Adrenal gland (tissue), 9 donors: ENCODE measurements at regions not wholly inside any gene's neighbourhood (a gene's known extent, or its start where the extent isn't known, plus 50 kb on each side); places are given as distances from the start of the nearest gene placed in this dataset.

Experiments used
- DNase-seq, 7 donors: peaks; one replicate each; pipeline ENCODE4 v3.0.0-alpha.2; 2019 to 2020
- H3K27ac ChIP-seq, 5 donors: fragments of 200-600 bp; sonication (generic) in 4 of 5; 1 replicate in 3 of 5; 2 replicates in 2 of 5; pipeline versions ENCODE4 v1.5.1 to v1.8.0; 2016 to 2020; ENCODE audit warnings: mild to moderate bottlenecking in 1 of 5
- H3K27me3 ChIP-seq: fragments of 200-600 bp; 2 replicates; pipeline ENCODE4 v1.8.0; 2021
- H3K36me3 ChIP-seq, 2 donors: fragments of 200-600 bp; replicated peaks in 1 of 2; 1 replicate in 1 of 2; 2 replicates in 1 of 2; pipeline versions ENCODE4 v1.5.1 to v1.8.0; 2018 to 2022
- H3K4me1 ChIP-seq, 2 donors: fragments of 200-600 bp; replicated peaks in 1 of 2; 1 replicate in 1 of 2; 2 replicates in 1 of 2; pipeline versions ENCODE4 v1.5.1 to v1.8.0; 2018 to 2021
- H3K4me3 ChIP-seq, 4 donors: fragments of 200-600 bp; sonication (generic) in 3 of 4; one replicate each; pipeline ENCODE4 v1.5.1; 2016 to 2018
- H3K9me3 ChIP-seq, 3 donors: fragments of 200-600 bp; sonication (generic) in 1 of 3; replicated peaks in 1 of 3; 1 replicate in 2 of 3; 2 replicates in 1 of 3; pipeline versions ENCODE4 v1.5.1 to v1.8.0; 2016 to 2021
- POLR2A ChIP-seq, 2 donors: fragments of 450-650 bp; IDR thresholded peaks; one replicate each; pipeline ENCODE4 v1.6.1; 2017; ENCODE audit warnings: antibody characterized with exemption in 2 of 2, mild to moderate bottlenecking in 2 of 2, moderate library complexity in 1 of 2
- WGBS, 4 donors: extraction: QIAGEN DNeasy Blood & Tissue Kit in 2 of 4; methylation state at CpG; one replicate each; pipeline versions ENCODE4 v1.1.5 to v1.1.7; 2013 to 2017; 5-methylcytosine and 5-hydroxymethylcytosine counted together
- intact Hi-C, 2 donors: fragments of 100-400 bp; cut with DNase I; formaldehyde crosslinking; loops; one replicate each; pipeline versions ENCODE4 v1.14.1 to v1.15.0; 2022 to 2023
- TF ChIP-seq, protein P1 (sequence below), 6 experiments: fragments of 450-650 bp in 4 of 6; fragments of 200-600 bp in 2 of 6; sonication (generic) in 1 of 6; IDR thresholded peaks; 1 replicate in 5 of 6; 2 replicates in 1 of 6; pipeline versions ENCODE4 v1.5.1 to v1.8.0; 2016 to 2021; ENCODE audit warnings: antibody characterized with exemption in 6 of 6, mild to moderate bottlenecking in 2 of 6, moderate library complexity in 1 of 6
- donor health status: healthy with polysubstance abuse.
- donor health status: Bipolar disorder and iron deficiency.
- donor health status: DM: yes; HTN: yes; CAD: no.
- donor health status: DM: no; HTN: no; CAD: no.
- donor health status: DM: no; HTN: no; CAD: no.

DNA sequence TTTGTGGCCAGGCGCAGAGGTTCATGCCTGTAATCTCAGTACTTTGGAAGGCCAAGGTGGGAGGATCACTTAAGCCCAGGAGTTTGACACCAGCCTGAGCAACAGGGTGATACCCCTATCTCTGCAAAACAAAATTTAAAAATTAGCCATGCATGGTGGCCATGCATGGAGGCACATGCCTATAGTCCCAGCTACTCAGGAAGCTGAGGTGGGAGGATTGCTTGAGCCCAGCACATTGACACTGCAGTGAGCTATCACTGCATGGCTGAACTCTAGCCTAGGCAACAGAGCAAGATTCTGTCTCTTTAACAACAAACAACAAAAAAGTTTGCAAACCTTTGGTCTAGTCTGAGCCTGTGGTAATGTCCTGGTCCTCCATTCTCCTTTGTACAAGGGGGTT is 69.2 kb upstream of the CNEP1R1 start:
- DNase-seq: no peak
- WGBS, 4 donors: 80 to 100% (median 96%) methylated on average over 1 of the region's 1 CpG
- intact Hi-C loops: no loop called here

DNA sequence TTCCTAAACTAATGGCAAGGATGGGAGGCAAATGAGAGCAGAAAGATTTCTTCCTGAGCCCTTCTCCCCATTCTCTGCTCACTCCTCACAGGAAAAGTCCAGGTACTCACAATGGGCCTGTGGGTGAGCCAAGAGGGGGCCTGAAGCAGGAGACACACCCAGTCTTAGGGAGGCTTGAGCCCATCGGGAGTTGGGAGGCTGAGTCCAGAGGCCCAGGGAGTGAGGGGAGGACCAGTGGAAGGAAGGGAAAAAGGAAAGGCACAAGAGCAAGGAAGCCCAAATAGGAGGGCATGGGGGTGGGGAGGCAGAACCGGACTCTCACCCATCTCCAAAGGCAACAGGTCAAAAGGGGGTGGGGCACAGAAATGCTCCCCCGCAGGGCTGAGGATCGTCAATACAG is 68.1 kb upstream of the CNEP1R1 start:
- intact Hi-C loops: no loop called here
- H3K27ac ChIP-seq: no peak overlapping the region
- no peak for TF ChIP-seq POLR2A (IDR thresholded peaks at IDR 0.05)
- TF ChIP-seq, protein P1, sequence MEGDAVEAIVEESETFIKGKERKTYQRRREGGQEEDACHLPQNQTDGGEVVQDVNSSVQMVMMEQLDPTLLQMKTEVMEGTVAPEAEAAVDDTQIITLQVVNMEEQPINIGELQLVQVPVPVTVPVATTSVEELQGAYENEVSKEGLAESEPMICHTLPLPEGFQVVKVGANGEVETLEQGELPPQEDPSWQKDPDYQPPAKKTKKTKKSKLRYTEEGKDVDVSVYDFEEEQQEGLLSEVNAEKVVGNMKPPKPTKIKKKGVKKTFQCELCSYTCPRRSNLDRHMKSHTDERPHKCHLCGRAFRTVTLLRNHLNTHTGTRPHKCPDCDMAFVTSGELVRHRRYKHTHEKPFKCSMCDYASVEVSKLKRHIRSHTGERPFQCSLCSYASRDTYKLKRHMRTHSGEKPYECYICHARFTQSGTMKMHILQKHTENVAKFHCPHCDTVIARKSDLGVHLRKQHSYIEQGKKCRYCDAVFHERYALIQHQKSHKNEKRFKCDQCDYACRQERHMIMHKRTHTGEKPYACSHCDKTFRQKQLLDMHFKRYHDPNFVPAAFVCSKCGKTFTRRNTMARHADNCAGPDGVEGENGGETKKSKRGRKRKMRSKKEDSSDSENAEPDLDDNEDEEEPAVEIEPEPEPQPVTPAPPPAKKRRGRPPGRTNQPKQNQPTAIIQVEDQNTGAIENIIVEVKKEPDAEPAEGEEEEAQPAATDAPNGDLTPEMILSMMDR (IDR thresholded peaks at IDR 0.05): no peak
- no peaks in the 10 kb centered on the region for H3K9me3 ChIP-seq
- H3K4me1 ChIP-seq: no peaks in the 10 kb centered on the region
- H3K4me3 ChIP-seq: no peak overlapping the region
- H3K27me3 ChIP-seq: no peaks in the 10 kb centered on the region
- 51 to 70% (median 60%) methylated on average over 4 of the region's 4 CpGs for WGBS, 4 donors
- no peak for DNase-seq
- no peaks in the 10 kb centered on the region for H3K36me3 ChIP-seq

More for the DNA sequence above, 69.2 kb upstream of the CNEP1R1 start:
- no peaks in the 10 kb centered on the region for H3K4me1 ChIP-seq
- TF ChIP-seq POLR2A (IDR thresholded peaks at IDR 0.05): no peak
- TF ChIP-seq, protein P1 (IDR thresholded peaks at IDR 0.05): no peak
- H3K27ac ChIP-seq: no peak overlapping the region
- H3K4me3 ChIP-seq: no peak overlapping the region
- H3K9me3 ChIP-seq: no peaks in the 10 kb centered on the region
- no peaks in the 10 kb centered on the region for H3K27me3 ChIP-seq
- H3K36me3 ChIP-seq: no peaks in the 10 kb centered on the region

DNA sequence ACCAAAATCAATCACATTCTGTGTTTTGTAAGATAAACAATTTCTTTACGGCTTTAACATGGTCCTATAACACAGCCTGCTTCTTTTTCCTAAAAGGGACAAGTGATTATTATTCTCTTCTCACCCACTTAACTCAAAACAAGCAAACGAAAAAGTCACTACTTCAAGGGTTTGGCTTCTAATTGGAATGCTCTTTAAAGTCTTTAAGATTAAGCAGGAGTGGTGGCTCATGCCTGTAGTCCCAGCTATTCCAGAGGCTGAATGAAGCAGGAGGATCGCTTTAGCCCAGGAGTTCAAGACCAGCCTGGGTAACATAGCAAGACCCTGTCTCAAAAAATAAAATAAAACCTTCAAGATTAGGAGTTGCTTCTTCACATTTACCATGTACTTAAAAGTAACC is 66.6 kb upstream of the CNEP1R1 start:
- 75 to 86% (median 83%) methylated on average over 3 of the region's 3 CpGs for WGBS, 4 donors
- intact Hi-C loops: no loop called here
- H3K4me3 ChIP-seq: no peak overlapping the region
- H3K9me3 ChIP-seq: no peaks in the 10 kb centered on the region
- no peak overlapping the region for H3K27ac ChIP-seq
- TF ChIP-seq POLR2A (IDR thresholded peaks at IDR 0.05): no peak
- TF ChIP-seq, protein P1 (IDR thresholded peaks at IDR 0.05): no peak
- DNase-seq: no peak
- no peaks in the 10 kb centered on the region for H3K27me3 ChIP-seq
- H3K36me3 ChIP-seq: no peaks in the 10 kb centered on the region
- H3K4me1 ChIP-seq: no peaks in the 10 kb centered on the region

DNA sequence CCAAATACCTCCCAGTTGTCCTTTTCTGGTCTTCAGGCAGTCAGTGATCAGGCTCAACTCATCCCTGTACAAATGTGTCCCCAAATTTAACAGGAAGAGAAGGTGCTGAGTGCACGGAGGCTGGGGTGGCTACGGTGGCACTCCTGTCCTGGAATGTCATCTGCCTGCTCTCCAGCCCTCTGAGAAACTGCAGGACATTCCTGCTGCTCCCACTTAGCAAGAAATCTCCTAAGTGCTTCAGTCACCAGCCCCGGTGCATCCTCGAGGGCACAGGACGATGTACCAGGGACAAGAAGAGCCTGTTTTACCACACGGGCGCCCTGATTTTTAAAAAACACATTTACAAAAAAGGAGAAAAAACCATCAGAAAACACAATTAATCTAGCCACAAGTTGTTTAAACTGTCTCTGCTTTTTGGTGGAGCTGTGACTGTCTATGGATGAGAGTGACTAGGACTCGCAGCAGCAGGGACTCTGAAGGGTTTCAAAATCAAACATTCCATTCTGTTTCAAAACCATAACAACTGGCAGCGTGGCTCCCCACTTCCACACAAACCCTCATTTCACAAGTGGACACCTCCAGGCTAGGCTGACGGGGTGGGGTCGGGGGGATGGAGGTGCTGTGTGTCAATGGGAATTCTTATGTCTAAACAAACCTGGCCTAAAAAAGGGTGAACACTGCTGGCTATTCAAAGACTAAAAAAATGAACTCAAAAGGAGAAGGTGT is 65.3 kb upstream of the CNEP1R1 start:
- no peaks in the 10 kb centered on the region for H3K27me3 ChIP-seq
- WGBS, 4 donors: 82 to 89% (median 88%) methylated on average over 11 of the region's 11 CpGs
- H3K4me1 ChIP-seq: no peaks in the 10 kb centered on the region
- no peak overlapping the region for H3K27ac ChIP-seq
- no peak for DNase-seq
- H3K9me3 ChIP-seq: no peaks in the 10 kb centered on the region
- intact Hi-C loops: no loop called here
- no peaks in the 10 kb centered on the region for H3K36me3 ChIP-seq
- H3K4me3 ChIP-seq: no peak overlapping the region
- TF ChIP-seq, protein P1 (IDR thresholded peaks at IDR 0.05): no peak
- TF ChIP-seq POLR2A (IDR thresholded peaks at IDR 0.05): no peak
